B cell (primary cell): ENCODE measurements at regions not wholly inside any gene's neighbourhood (a gene's known extent, or its start where the extent isn't known, plus 50 kb on each side); places are given as distances from the start of the nearest gene placed in this dataset.

ENCODE experiments used
- ATAC-seq: fragments of 200-7000 bp; cut with Tn5 transposase; one replicate; pipeline ENCODE4 v1.10.0; 2021; ENCODE audit warnings: low read depth, mild to moderate bottlenecking, moderate number of reproducible peaks, moderate library complexity
- CTCF ChIA-PET: fragments of 350-600 bp; sonication (Branson Sonifier 250); formaldehyde crosslinking; loops from one replicate; lab custom pipeline; 2021; ENCODE audit warnings: antibody characterized with exemption, inconsistent platforms; lab: Charles Lee
- POLR2A ChIA-PET: fragments of 350-600 bp; sonication (Branson Sonifier 250); formaldehyde crosslinking; loops from one replicate; lab custom pipeline; 2021; ENCODE audit warnings: antibody characterized with exemption; lab: Charles Lee
- DNase-seq: peaks from one replicate; pipeline ENCODE4 v3.0.0; 2013
- H2AFZ ChIP-seq: 2 replicates; pipeline ENCODE4 v1.6.1; 2012; ENCODE audit warnings: mild to moderate bottlenecking, low read depth, low read length; ENCODE audit not compliant: insufficient read depth, poor library complexity, severe bottlenecking
- H3K27ac ChIP-seq, 2 donors: 1 replicate in 1 of 2; 2 replicates in 1 of 2; pipeline ENCODE4 v1.5.1; 2012 to 2013; ENCODE audit warnings: low read length in 2 of 2, mild to moderate bottlenecking in 2 of 2, moderate library complexity in 1 of 2
- H3K27me3 ChIP-seq, 4 experiments: fragments of 200-600 bp in 1 of 4; sonication (generic) in 1 of 4; replicated peaks in 1 of 4; 1 replicate in 2 of 4; 2 replicates in 2 of 4; pipeline versions ENCODE4 v1.6.1 to v1.7.0; 2013 to 2016; ENCODE audit warnings: low read length in 3 of 4, mild to moderate bottlenecking in 2 of 4, mixed read lengths in 1 of 4, moderate library complexity in 1 of 4; ENCODE audit not compliant: insufficient read depth in 4 of 4, control insufficient read depth in 3 of 4; ENCODE audit errors: control extremely low read depth in 1 of 4
- H3K36me3 ChIP-seq, 2 experiments: replicated peaks in 1 of 2; 1 replicate in 1 of 2; 2 replicates in 1 of 2; pipeline versions ENCODE4 v1.6.1 to v1.7.1; 2013; ENCODE audit warnings: low read length in 1 of 2; ENCODE audit not compliant: insufficient read depth in 2 of 2, control insufficient read depth in 1 of 2; ENCODE audit errors: control extremely low read depth in 1 of 2, extremely low read depth in 1 of 2
- H3K4me1 ChIP-seq, 2 donors: fragments of 200-600 bp in 1 of 2; sonication (generic) in 1 of 2; 1 replicate in 1 of 2; 2 replicates in 1 of 2; pipeline versions ENCODE4 v1.5.1 to v1.6.1; 2013 to 2017; ENCODE audit warnings: low read length in 2 of 2; ENCODE audit not compliant: control insufficient read depth in 2 of 2, insufficient read depth in 2 of 2
- H3K4me2 ChIP-seq: replicated peaks from 2 replicates; pipeline ENCODE3; 2012; ENCODE audit warnings: mild to moderate bottlenecking, low read depth, low read length; ENCODE audit not compliant: poor library complexity, severe bottlenecking
- H3K4me3 ChIP-seq, 5 experiments: fragments of 200-600 bp in 1 of 5; sonication (generic) in 1 of 5; 1 replicate in 3 of 5; 2 replicates in 2 of 5; pipeline versions ENCODE4 v1.5.1 to v1.7.0; 2011 to 2016; ENCODE audit warnings: low read length in 4 of 5, mild to moderate bottlenecking in 4 of 5, low read depth in 2 of 5, control low read depth in 1 of 5, moderate library complexity in 1 of 5; ENCODE audit not compliant: insufficient read depth in 1 of 5; ENCODE audit errors: control extremely low read depth in 1 of 5, extremely low read depth in 1 of 5
- H3K79me2 ChIP-seq: fragments of 200-600 bp; sonication (generic); one replicate; pipeline ENCODE4 v1.6.0; 2016; ENCODE audit warnings: low read length; ENCODE audit not compliant: control insufficient read depth, insufficient read depth
- H3K9ac ChIP-seq: fragments of 200-600 bp; sonication (generic); 2 replicates; pipeline ENCODE4 v1.6.1; 2017; ENCODE audit warnings: mild to moderate bottlenecking, low read length, moderate library complexity
- H3K9me3 ChIP-seq, 3 donors: one replicate each; pipeline versions ENCODE4 v1.6.1 to v1.7.1; 2013; ENCODE audit warnings: low read length in 2 of 3; ENCODE audit not compliant: control insufficient read depth in 2 of 3, insufficient read depth in 1 of 3; ENCODE audit errors: control extremely low read depth in 1 of 3
- H4K20me1 ChIP-seq: 2 replicates; pipeline ENCODE4 v1.6.0; 2012; ENCODE audit warnings: mild to moderate bottlenecking, low read length; ENCODE audit not compliant: insufficient read depth, control insufficient read depth, poor library complexity, severe bottlenecking
- H3K27ac Mint-ChIP-seq: one replicate; pipeline ENCODE4 v1.8.0; 2021; ENCODE audit warnings: mixed read lengths
- H3K27me3 Mint-ChIP-seq: one replicate; pipeline ENCODE4 v1.8.0; 2021; ENCODE audit warnings: mixed read lengths
- H3K4me1 Mint-ChIP-seq: one replicate; pipeline ENCODE4 v1.8.0; 2021; ENCODE audit warnings: mixed read lengths
- H3K4me3 Mint-ChIP-seq: one replicate; pipeline ENCODE4 v1.8.0; 2021; ENCODE audit warnings: mixed read lengths
- H3K9me3 Mint-ChIP-seq: one replicate; pipeline ENCODE4 v1.8.0; 2022; ENCODE audit warnings: mixed read lengths; ENCODE audit not compliant: insufficient read depth
- CTCF ChIP-seq: fragments of 200-600 bp; IDR thresholded peaks from one replicate; pipeline ENCODE4 v1.8.0; 2022; ENCODE audit warnings: antibody characterized with exemption, mild to moderate bottlenecking
- EZH2 ChIP-seq: IDR thresholded peaks from 2 replicates; pipeline ENCODE4 v1.6.1; 2012; ENCODE audit warnings: borderline replicate concordance, low read depth, mild to moderate bottlenecking, moderate library complexity, low read length; ENCODE audit not compliant: insufficient read depth, poor library complexity, severe bottlenecking
- WGBS: methylation state at CpG from one replicate; pipeline ENCODE4 v1.1.5; 2013; ENCODE audit warnings: missing lambda C conversion rate; ENCODE audit not compliant: insufficient coverage; 5-methylcytosine and 5-hydroxymethylcytosine counted together
- intact Hi-C: fragments of 100-400 bp; cut with micrococcal nuclease; formaldehyde crosslinking; loops from one replicate; pipeline ENCODE4 v1.10.0; 2022

GRCh38 chr4:18128241-18128640, 106.7 kb upstream of the LCORL start:
- Histone ChIP-seq H2AFZ (no peak overlapping the region), H3K27ac (no peak overlapping the region), H4K20me1 (no peaks in the 10 kb centered on the region), H3K36me3 (no peaks in the 10 kb centered on the region), H3K79me2 (no peaks in the 10 kb centered on the region), H3K4me3 (no peak overlapping the region), H3K27me3 (peaks cover 0 to 6% (median 0%) of the 10 kb centered on the region in 4 experiments), H3K4me1 (no peaks in the 10 kb centered on the region), H3K4me2 (no peak overlapping the region), H3K9me3 (no peaks in the 10 kb centered on the region), H3K9ac (no peak overlapping the region)
- no peaks in the 10 kb centered on the region for H3K9me3 Mint-ChIP-seq
- no peaks in the 10 kb centered on the region for H3K4me1 Mint-ChIP-seq
- no peak for ATAC-seq
- no peak overlapping the region for H3K4me3 Mint-ChIP-seq
- CTCF ChIA-PET, result no interaction called here
- intact Hi-C loops, result no loop called here
- H3K27me3 Mint-ChIP-seq, result peaks cover 19% of the 10 kb centered on the region
- H3K27ac Mint-ChIP-seq, result no peak overlapping the region
- POLR2A ChIA-PET, result no interaction called here
- TF ChIP-seq EZH2, result no peak
- TF ChIP-seq CTCF, result no peak
- no peak for DNase-seq

GRCh38 chr4:18127030-18127429, 105.5 kb upstream of the LCORL start:
- H3K36me3 ChIP-seq, result no peaks in the 10 kb centered on the region
- TF ChIP-seq CTCF, result no peak
- no peak for TF ChIP-seq EZH2
- H3K9me3 ChIP-seq, result no peaks in the 10 kb centered on the region
- H3K4me2 ChIP-seq, result no peak overlapping the region
- no peaks in the 10 kb centered on the region for H4K20me1 ChIP-seq
- H3K27me3 ChIP-seq, result peaks cover 0 to 5% (median 0%) of the 10 kb centered on the region in 4 experiments
- ATAC-seq (no peak), DNase-seq (no peak)
- Mint-ChIP-seq H3K4me3 (no peak overlapping the region), H3K27ac (no peak overlapping the region), H3K4me1 (no peaks in the 10 kb centered on the region), H3K27me3 (peaks cover 19% of the 10 kb centered on the region), H3K9me3 (no peaks in the 10 kb centered on the region)
- H3K4me3 ChIP-seq, result no peak overlapping the region
- no peaks in the 10 kb centered on the region for H3K79me2 ChIP-seq
- intact Hi-C loops, result no loop called here
- H3K4me1 ChIP-seq, result no peaks in the 10 kb centered on the region
- ChIA-PET POLR2A (no interaction called here), CTCF (no interaction called here)
- WGBS, result no CpG with 5 or more reads among the region's 3 CpGs
- no peak overlapping the region for H3K27ac ChIP-seq
- H3K9ac ChIP-seq, result no peak overlapping the region
- no peak overlapping the region for H2AFZ ChIP-seq
